VCaP (cell line): ENCODE measurements at regions not wholly inside any gene's neighbourhood (a gene's known extent, or its start where the extent isn't known, plus 50 kb on each side); places are given as distances from the start of the nearest gene placed in this dataset.

Experiments
- H3K27ac ChIP-seq: fragments of 450-650 bp; 2 replicates; pipeline ENCODE4 v1.5.1; 2017
- CTCF ChIP-seq: fragments of 450-650 bp; conservative IDR thresholded peaks from 2 replicates; pipeline ENCODE4 v1.5.1; 2017; ENCODE audit warnings: mild to moderate bottlenecking, moderate library complexity

DNA sequence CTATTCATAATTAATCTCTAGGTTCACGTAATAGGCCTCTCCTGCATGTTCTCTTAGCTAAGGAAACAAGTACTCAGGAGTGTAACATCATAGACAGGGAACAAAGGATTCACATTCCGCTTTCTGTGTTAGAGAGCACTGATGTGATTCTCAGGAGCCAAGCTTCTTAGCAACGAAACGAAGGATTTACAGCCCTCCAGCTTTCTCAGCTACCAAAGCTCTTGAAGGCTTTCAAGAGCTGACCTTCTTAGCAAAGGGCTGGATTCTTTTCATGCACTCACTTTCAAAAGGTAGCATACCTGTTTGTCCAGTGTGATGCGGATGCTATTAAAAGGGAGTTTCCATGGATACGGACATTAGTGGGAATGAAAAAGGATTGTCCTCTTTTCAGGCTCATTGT is 107.4 kb downstream of the TUSC1 start:
- TF ChIP-seq CTCF: no peak
- H3K27ac ChIP-seq: peak overlapping the region; percentile 35

DNA sequence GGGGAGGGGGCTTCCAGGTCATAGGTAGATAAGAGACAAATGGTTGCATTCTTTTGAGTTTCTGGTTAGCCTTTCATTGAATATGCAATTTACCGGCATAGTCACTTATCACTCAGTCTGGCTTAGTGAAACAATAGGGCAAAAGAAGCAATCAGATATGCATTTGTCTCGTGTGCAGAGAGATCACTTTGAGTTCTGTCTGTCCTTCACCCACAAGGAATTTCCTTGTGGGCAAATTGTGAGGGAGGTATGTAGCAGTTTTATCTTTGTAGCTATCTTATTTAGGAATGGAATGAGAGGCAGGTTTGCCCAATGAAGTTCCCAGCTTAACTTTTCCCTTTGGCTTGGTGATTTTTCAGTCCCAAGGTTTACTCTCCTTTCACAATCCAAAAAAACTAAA is 116.1 kb downstream of the TUSC1 start:
- no peak overlapping the region for H3K27ac ChIP-seq
- no peak for TF ChIP-seq CTCF

DNA sequence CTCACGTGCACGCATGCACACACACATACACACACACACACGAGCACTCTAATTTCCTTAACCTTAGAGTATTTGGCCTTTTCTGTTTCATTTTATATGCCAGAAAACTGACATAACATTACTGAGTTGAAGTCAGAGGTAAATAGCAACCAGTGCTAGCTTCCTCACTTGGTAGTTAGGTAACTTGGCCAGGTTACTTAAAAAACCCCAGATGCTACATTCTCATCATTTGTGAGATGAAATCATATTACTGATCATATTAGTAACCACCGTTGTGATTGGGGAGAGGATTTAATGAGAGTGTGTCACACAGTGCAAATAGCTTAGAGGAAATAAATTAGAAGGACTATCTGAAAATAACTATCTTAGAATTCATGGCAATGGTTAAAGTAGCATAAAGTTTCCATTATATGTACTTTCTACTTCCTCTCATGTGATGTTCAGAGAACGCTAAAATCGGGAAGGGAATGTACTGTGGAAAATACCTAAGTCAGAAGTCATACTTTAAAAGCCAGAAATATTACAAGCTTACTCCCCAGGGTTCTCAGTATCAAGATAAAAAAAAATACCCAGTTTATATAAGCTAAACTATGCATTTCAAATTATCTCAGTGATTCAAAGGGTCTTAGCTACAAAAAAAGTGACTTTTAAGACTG is 120.5 kb downstream of the TUSC1 start:
- no peak for TF ChIP-seq CTCF
- H3K27ac ChIP-seq: no peak overlapping the region

DNA sequence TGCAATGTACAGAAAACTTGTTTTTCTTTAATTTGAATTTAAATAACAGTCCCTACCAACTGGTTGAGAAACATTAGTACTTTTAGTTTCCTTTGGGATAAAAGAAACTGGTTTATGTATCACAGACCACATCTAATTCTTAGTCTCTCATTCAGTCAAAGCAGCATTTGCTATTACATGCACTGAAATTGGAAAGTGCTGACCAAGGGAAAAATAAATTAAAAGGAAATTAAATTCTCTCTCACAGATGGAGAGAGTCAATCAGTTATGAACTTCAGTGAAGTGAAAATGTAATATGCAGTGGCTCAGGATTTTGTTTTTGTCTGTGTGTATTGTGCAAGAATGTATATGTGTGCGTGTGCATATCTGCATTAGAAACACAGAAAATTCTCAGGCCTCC is 121.7 kb downstream of the TUSC1 start:
- TF ChIP-seq CTCF: no peak

GRCh38 chr9:25548847-25549246 is 129.4 kb downstream of the TUSC1 start:
- H3K27ac ChIP-seq: no peak overlapping the region
- no peak for TF ChIP-seq CTCF

More for the DNA sequence above, 121.7 kb downstream of the TUSC1 start:
- H3K27ac ChIP-seq: no peak overlapping the region

- no peak overlapping the region for H3K27ac ChIP-seq
- no peak for TF ChIP-seq CTCF
Observed at GRCh38 chr9:25543806-25544205, 134.4 kb downstream of the TUSC1 start.

GRCh38 chr9:25542319-25542718 is 135.9 kb downstream of the TUSC1 start:
- H3K27ac ChIP-seq: peak overlapping the region; percentile 94; the same call in 1 of the 2 replicates
- no peak for TF ChIP-seq CTCF
